PC-3 (cell line): ENCODE measurements at regions not wholly inside any gene's neighbourhood (a gene's known extent, or its start where the extent isn't known, plus 50 kb on each side); places are given as distances from the start of the nearest gene placed in this dataset.

Experiments
- EZH2 ChIP-seq: fragments of 300-600 bp; sonication (generic); IDR thresholded peaks from one replicate; pipeline ENCODE4 v1.6.1; 2017; ENCODE audit warnings: antibody characterized with exemption, mild to moderate bottlenecking, low read length; ENCODE audit not compliant: unreplicated experiment
- TF ChIP-seq, protein P1 (sequence below): fragments of 300-600 bp; sonication (generic); conservative IDR thresholded peaks from 2 replicates; pipeline ENCODE4 v1.5.1; 2017; ENCODE audit warnings: antibody characterized with exemption, low read depth, mild to moderate bottlenecking, low read length

GRCh38 chr1:30610917-30611316, 112.5 kb downstream of the MATN1 start:
- TF ChIP-seq, protein P1, sequence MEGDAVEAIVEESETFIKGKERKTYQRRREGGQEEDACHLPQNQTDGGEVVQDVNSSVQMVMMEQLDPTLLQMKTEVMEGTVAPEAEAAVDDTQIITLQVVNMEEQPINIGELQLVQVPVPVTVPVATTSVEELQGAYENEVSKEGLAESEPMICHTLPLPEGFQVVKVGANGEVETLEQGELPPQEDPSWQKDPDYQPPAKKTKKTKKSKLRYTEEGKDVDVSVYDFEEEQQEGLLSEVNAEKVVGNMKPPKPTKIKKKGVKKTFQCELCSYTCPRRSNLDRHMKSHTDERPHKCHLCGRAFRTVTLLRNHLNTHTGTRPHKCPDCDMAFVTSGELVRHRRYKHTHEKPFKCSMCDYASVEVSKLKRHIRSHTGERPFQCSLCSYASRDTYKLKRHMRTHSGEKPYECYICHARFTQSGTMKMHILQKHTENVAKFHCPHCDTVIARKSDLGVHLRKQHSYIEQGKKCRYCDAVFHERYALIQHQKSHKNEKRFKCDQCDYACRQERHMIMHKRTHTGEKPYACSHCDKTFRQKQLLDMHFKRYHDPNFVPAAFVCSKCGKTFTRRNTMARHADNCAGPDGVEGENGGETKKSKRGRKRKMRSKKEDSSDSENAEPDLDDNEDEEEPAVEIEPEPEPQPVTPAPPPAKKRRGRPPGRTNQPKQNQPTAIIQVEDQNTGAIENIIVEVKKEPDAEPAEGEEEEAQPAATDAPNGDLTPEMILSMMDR, result no peak
- TF ChIP-seq EZH2, result no peak
